C4-2B (cell line): ENCODE measurements at regions not wholly inside any gene's neighbourhood (a gene's known extent, or its start where the extent isn't known, plus 50 kb on each side); places are given as distances from the start of the nearest gene placed in this dataset.

Source experiments
- CTCF ChIP-seq: fragments of 450-650 bp; conservative IDR thresholded peaks from 2 replicates; pipeline ENCODE4 v1.5.1; 2017; ENCODE audit warnings: mild to moderate bottlenecking
- ZFX ChIP-seq: fragments of 450-650 bp; IDR thresholded peaks from 2 replicates; pipeline ENCODE4 v1.6.1; 2017

- TF ChIP-seq CTCF, result no peak
- TF ChIP-seq ZFX, result no peak
Measured at GRCh38 chr9:1916655-1917054, 98.5 kb upstream of the SMARCA2 start.
